HEK293 (cell line): ENCODE measurements at regions not wholly inside any gene's neighbourhood (a gene's known extent, or its start where the extent isn't known, plus 50 kb on each side); places are given as distances from the start of the nearest gene placed in this dataset.

ENCODE experiments used
- CTCF ChIA-PET: fragments of 350-600 bp; formaldehyde crosslinking; extraction: SDS; loops from one replicate; lab custom pipeline; 2021; ENCODE audit warnings: antibody characterized with exemption; lab: Yijun Ruan, JAX
- POLR2A ChIA-PET: fragments of 300-600 bp; formaldehyde crosslinking; extraction: SDS; loops from one replicate; lab custom pipeline; 2020; ENCODE audit warnings: antibody characterized with exemption, inconsistent platforms; lab: Yijun Ruan, JAX
- H3K27ac ChIP-seq: fragments of 200-500 bp; sonication (Bioruptor generic); 2 replicates; pipeline ENCODE4 v1.5.1; 2014; ENCODE audit warnings: low read depth, low read length, control low read depth, inconsistent platforms; ENCODE audit errors: extremely low read depth
- H3K36me3 ChIP-seq, 2 experiments: fragments of 200-500 bp in 1 of 2; sonication (Bioruptor generic) in 1 of 2; 1 replicate in 1 of 2; 2 replicates in 1 of 2; pipeline ENCODE4 v1.5.1; 2014 to 2017; ENCODE audit warnings: inconsistent platforms in 2 of 2, low read length in 2 of 2; ENCODE audit not compliant: control insufficient read depth in 2 of 2, insufficient read depth in 1 of 2
- H3K4me1 ChIP-seq: fragments of 200-500 bp; sonication (Bioruptor generic); 2 replicates; pipeline ENCODE4 v1.5.1; 2014; ENCODE audit warnings: mild to moderate bottlenecking, low read length, inconsistent platforms; ENCODE audit not compliant: control insufficient read depth, insufficient read depth
- H3K4me3 ChIP-seq: 2 replicates; pipeline ENCODE4 v1.5.1; 2011; ENCODE audit warnings: low read depth, mild to moderate bottlenecking, control low read depth, low read length, moderate library complexity
- H3K9me3 ChIP-seq: fragments of 200-500 bp; sonication (Bioruptor generic); 2 replicates; pipeline ENCODE4 v1.5.1; 2014; ENCODE audit warnings: low read depth, low read length, inconsistent platforms; ENCODE audit not compliant: control insufficient read depth, insufficient read depth
- BCL11A ChIP-seq: fragments of 450-650 bp; formaldehyde crosslinking; IDR thresholded peaks from 2 replicates; pipeline ENCODE4 v1.5.1; 2016; ENCODE audit warnings: low read depth, missing biosample characterization, missing genetic modification characterization
- BCL11B ChIP-seq: fragments of 450-650 bp; formaldehyde crosslinking; IDR thresholded peaks from 2 replicates; pipeline ENCODE4 v1.5.1; 2016; ENCODE audit warnings: low read depth, missing biosample characterization, missing genetic modification characterization
- GLIS1 ChIP-seq: fragments of 450-650 bp; formaldehyde crosslinking; IDR thresholded peaks from 2 replicates; pipeline ENCODE4 v1.5.1; 2016; ENCODE audit warnings: missing biosample characterization, missing genetic modification characterization
- HOXC10 ChIP-seq: sonication (generic); formaldehyde crosslinking; IDR thresholded peaks from 2 replicates; pipeline ENCODE4 v1.8.1; 2023; ENCODE audit warnings: mild to moderate bottlenecking, missing genetic modification reagents
- INSM2 ChIP-seq: fragments of 450-650 bp; formaldehyde crosslinking; IDR thresholded peaks from 2 replicates; pipeline ENCODE4 v1.5.1; 2016; ENCODE audit warnings: missing biosample characterization, missing genetic modification characterization
- PBX3 ChIP-seq: sonication (generic); formaldehyde crosslinking; IDR thresholded peaks from 2 replicates; pipeline ENCODE4 v1.8.1; 2022; ENCODE audit warnings: mild to moderate bottlenecking, moderate library complexity, missing genetic modification reagents
- SCRT1 ChIP-seq: fragments of 450-650 bp; formaldehyde crosslinking; IDR thresholded peaks from 2 replicates; pipeline ENCODE4 v1.5.1; 2016; ENCODE audit warnings: missing biosample characterization, missing genetic modification characterization, borderline replicate concordance
- SCRT2 ChIP-seq: fragments of 450-650 bp; formaldehyde crosslinking; IDR thresholded peaks from 2 replicates; pipeline ENCODE4 v1.5.1; 2016; ENCODE audit warnings: missing biosample characterization, missing genetic modification characterization
- TRIM28 ChIP-seq: IDR thresholded peaks from 2 replicates; pipeline ENCODE4 v1.6.1; 2011; ENCODE audit warnings: low read length, control low read depth, borderline replicate concordance
- ZBTB48 ChIP-seq: fragments of 450-650 bp; formaldehyde crosslinking; IDR thresholded peaks from 2 replicates; pipeline ENCODE4 v1.5.1; 2016; ENCODE audit warnings: missing biosample characterization, missing genetic modification characterization
- ZBTB49 ChIP-seq: fragments of 450-650 bp; formaldehyde crosslinking; IDR thresholded peaks from 2 replicates; pipeline ENCODE4 v1.5.1; 2016; ENCODE audit warnings: missing biosample characterization, missing genetic modification characterization, low read depth
- ZBTB6 ChIP-seq: fragments of 450-650 bp; formaldehyde crosslinking; IDR thresholded peaks from 2 replicates; pipeline ENCODE4 v1.5.1; 2017; ENCODE audit warnings: missing biosample characterization, missing genetic modification characterization
- ZNF114 ChIP-seq: fragments of 450-650 bp; formaldehyde crosslinking; IDR thresholded peaks from 2 replicates; pipeline ENCODE4 v1.5.0; 2017; ENCODE audit warnings: missing biosample characterization, missing genetic modification characterization
- ZNF155 ChIP-seq: fragments of 450-650 bp; formaldehyde crosslinking; IDR thresholded peaks from 2 replicates; pipeline ENCODE4 v1.5.1; 2016; ENCODE audit warnings: missing biosample characterization, missing genetic modification characterization
- ZNF175 ChIP-seq: fragments of 450-650 bp; formaldehyde crosslinking; IDR thresholded peaks from 2 replicates; pipeline ENCODE4 v1.5.1; 2016; ENCODE audit warnings: missing biosample characterization, missing genetic modification characterization
- ZNF23 ChIP-seq: fragments of 450-650 bp; formaldehyde crosslinking; IDR thresholded peaks from 2 replicates; pipeline ENCODE4 v1.5.1; 2016; ENCODE audit warnings: missing biosample characterization, missing genetic modification characterization, borderline replicate concordance
- ZNF324 ChIP-seq: fragments of 450-650 bp; formaldehyde crosslinking; IDR thresholded peaks from 2 replicates; pipeline ENCODE4 v1.5.1; 2016; ENCODE audit warnings: missing biosample characterization, missing genetic modification characterization
- ZNF350 ChIP-seq: fragments of 450-650 bp; formaldehyde crosslinking; IDR thresholded peaks from 2 replicates; pipeline ENCODE4 v1.5.0; 2017; ENCODE audit warnings: missing biosample characterization, mild to moderate bottlenecking, missing genetic modification characterization
- ZNF391 ChIP-seq: fragments of 450-650 bp; formaldehyde crosslinking; IDR thresholded peaks from 2 replicates; pipeline ENCODE4 v1.5.1; 2016; ENCODE audit warnings: low read depth, missing biosample characterization, missing genetic modification characterization, borderline replicate concordance
- ZNF433 ChIP-seq: fragments of 450-650 bp; formaldehyde crosslinking; IDR thresholded peaks from 2 replicates; pipeline ENCODE4 v1.5.1; 2016; ENCODE audit warnings: missing biosample characterization, missing genetic modification characterization, low read depth
- ZNF48 ChIP-seq: fragments of 450-650 bp; formaldehyde crosslinking; IDR thresholded peaks from 2 replicates; pipeline ENCODE4 v1.5.1; 2016; ENCODE audit warnings: missing biosample characterization, missing genetic modification characterization
- ZNF544 ChIP-seq: fragments of 450-650 bp; formaldehyde crosslinking; IDR thresholded peaks from 2 replicates; pipeline ENCODE4 v1.5.0; 2017; ENCODE audit warnings: missing biosample characterization, missing genetic modification characterization
- ZNF548 ChIP-seq: fragments of 450-650 bp; formaldehyde crosslinking; IDR thresholded peaks from 2 replicates; pipeline ENCODE4 v1.5.1; 2016; ENCODE audit warnings: missing biosample characterization, missing genetic modification characterization
- ZNF560 ChIP-seq: fragments of 450-650 bp; formaldehyde crosslinking; IDR thresholded peaks from 2 replicates; pipeline ENCODE4 v1.5.1; 2017; ENCODE audit warnings: missing biosample characterization, missing genetic modification characterization, borderline replicate concordance
- ZNF610 ChIP-seq: fragments of 450-650 bp; formaldehyde crosslinking; IDR thresholded peaks from 2 replicates; pipeline ENCODE4 v1.5.1; 2016; ENCODE audit warnings: missing biosample characterization, missing genetic modification characterization, borderline replicate concordance
- ZNF639 ChIP-seq: fragments of 450-650 bp; formaldehyde crosslinking; IDR thresholded peaks from 2 replicates; pipeline ENCODE4 v1.5.1; 2016; ENCODE audit warnings: missing biosample characterization, missing genetic modification characterization
- ZSCAN23 ChIP-seq: fragments of 450-650 bp; formaldehyde crosslinking; IDR thresholded peaks from 2 replicates; pipeline ENCODE4 v1.5.1; 2016; ENCODE audit warnings: missing biosample characterization, missing genetic modification characterization

GRCh38 chr17:12423337-12423736 lies 242.4 kb upstream of the MYOCD start:
- H3K9me3 ChIP-seq, result no peaks in the 10 kb centered on the region
- CTCF ChIA-PET, result no interaction called here
- TF ChIP-seq ZNF639 (tag by site-specific recombination), result no peak
- no peak for TF ChIP-seq PBX3 (CRISPR knock-in tag)
- TF ChIP-seq ZNF391, result no peak
- TF ChIP-seq ZNF548, result no peak
- TF ChIP-seq ZBTB6 (tag by site-specific recombination), result no peak
- TF ChIP-seq ZNF544 (tag by site-specific recombination), result no peak
- no peak for TF ChIP-seq ZNF23
- TF ChIP-seq BCL11B (tag by site-specific recombination), result no peak
- TF ChIP-seq INSM2, result no peak
- no peak for TF ChIP-seq GLIS1
- TF ChIP-seq ZBTB48 (tag by site-specific recombination), result no peak
- POLR2A ChIA-PET, result interaction anchor here (0.5 kb wide), 1 partner anchor 26 kb away, joined by 4 read pairs; no protein-coding TSS in a partner anchor
- H3K27ac ChIP-seq, result no peak overlapping the region
- no peaks in the 10 kb centered on the region for H3K4me1 ChIP-seq
- H3K36me3 ChIP-seq, result no peaks in the 10 kb centered on the region
- no peak overlapping the region for H3K4me3 ChIP-seq

GRCh38 chr17:12429116-12429515 lies 236.6 kb upstream of the MYOCD start:
- TF ChIP-seq ZNF48 (no peak), ZNF155 (tag by site-specific recombination) (no peak), SCRT1 (tag by site-specific recombination) (no peak)
- POLR2A ChIA-PET, result no interaction called here
- Histone ChIP-seq H3K4me3 (no peak overlapping the region), H3K36me3 (no peaks in the 10 kb centered on the region), H3K27ac (no peak overlapping the region), H3K9me3 (no peaks in the 10 kb centered on the region), H3K4me1 (no peaks in the 10 kb centered on the region)
- CTCF ChIA-PET, result interaction anchor here (0.7 kb wide), 1 partner anchor 32 kb away, joined by 3 read pairs; no protein-coding TSS in a partner anchor

- Histone ChIP-seq H3K4me1 (no peaks in the 10 kb centered on the region), H3K36me3 (no peaks in the 10 kb centered on the region), H3K27ac (no peak overlapping the region), H3K9me3 (no peaks in the 10 kb centered on the region), H3K4me3 (no peak overlapping the region)
- POLR2A ChIA-PET, result no interaction called here
- TF ChIP-seq ZNF350 (tag by site-specific recombination) (no peak), TRIM28 (no peak), ZNF610 (no peak), GLIS1 (no peak), HOXC10 (CRISPR knock-in tag) (no peak), ZNF324 (tag by site-specific recombination) (no peak), ZBTB49 (tag by site-specific recombination) (no peak), ZNF114 (tag by site-specific recombination) (no peak), ZNF175 (tag by site-specific recombination) (no peak), BCL11A (tag by site-specific recombination) (no peak), ZNF548 (no peak), ZNF433 (tag by site-specific recombination) (no peak), SCRT2 (no peak), ZNF560 (tag by site-specific recombination) (no peak), ZSCAN23 (no peak)
- CTCF ChIA-PET, result no interaction called here
These were observed 234.5 kb upstream of the MYOCD start for GRCh38 chr17:12431188-12431587.
